ENCODE measurements at regions not wholly inside any gene's neighbourhood (a gene's known extent, or its start where the extent isn't known, plus 50 kb on each side); places are given as distances from the start of the nearest gene placed in this dataset.

DNA sequence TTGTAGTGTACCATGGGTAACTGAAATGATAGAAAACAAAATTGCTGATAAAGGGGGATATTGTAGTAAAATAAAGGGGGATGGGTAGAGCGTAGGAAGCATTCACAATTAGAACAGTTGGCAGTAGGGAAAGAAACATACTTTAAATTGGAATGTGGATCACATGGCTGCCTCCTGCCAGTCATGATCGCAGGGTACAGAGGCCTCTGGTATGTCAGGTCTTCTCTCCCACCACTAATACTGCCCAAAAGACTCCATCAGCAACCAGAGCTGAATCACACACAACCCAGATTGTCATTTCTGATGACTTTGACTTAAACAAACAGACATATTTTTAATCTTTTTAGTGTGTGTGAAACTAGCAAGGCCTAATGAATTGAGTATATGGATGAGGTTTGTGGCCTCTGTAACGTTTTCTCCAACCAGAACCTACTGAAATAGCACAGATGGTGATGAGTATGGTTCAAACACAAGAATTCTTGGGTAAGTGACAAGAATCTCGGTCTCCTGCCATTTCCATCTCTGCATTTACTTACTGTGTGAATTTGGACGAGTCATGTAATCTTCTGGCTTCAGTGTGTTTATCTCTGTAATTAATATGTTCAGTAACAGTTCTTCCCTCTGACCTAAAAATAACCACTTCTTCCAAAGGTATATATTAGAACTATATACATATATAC is 112.6 kb downstream of the USP22 start:
- TF ChIP-seq, protein P1, sequence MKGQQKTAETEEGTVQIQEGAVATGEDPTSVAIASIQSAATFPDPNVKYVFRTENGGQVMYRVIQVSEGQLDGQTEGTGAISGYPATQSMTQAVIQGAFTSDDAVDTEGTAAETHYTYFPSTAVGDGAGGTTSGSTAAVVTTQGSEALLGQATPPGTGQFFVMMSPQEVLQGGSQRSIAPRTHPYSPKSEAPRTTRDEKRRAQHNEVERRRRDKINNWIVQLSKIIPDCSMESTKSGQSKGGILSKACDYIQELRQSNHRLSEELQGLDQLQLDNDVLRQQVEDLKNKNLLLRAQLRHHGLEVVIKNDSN (IDR thresholded peaks at IDR 0.05): no peak
- TF ChIP-seq, protein P2, sequence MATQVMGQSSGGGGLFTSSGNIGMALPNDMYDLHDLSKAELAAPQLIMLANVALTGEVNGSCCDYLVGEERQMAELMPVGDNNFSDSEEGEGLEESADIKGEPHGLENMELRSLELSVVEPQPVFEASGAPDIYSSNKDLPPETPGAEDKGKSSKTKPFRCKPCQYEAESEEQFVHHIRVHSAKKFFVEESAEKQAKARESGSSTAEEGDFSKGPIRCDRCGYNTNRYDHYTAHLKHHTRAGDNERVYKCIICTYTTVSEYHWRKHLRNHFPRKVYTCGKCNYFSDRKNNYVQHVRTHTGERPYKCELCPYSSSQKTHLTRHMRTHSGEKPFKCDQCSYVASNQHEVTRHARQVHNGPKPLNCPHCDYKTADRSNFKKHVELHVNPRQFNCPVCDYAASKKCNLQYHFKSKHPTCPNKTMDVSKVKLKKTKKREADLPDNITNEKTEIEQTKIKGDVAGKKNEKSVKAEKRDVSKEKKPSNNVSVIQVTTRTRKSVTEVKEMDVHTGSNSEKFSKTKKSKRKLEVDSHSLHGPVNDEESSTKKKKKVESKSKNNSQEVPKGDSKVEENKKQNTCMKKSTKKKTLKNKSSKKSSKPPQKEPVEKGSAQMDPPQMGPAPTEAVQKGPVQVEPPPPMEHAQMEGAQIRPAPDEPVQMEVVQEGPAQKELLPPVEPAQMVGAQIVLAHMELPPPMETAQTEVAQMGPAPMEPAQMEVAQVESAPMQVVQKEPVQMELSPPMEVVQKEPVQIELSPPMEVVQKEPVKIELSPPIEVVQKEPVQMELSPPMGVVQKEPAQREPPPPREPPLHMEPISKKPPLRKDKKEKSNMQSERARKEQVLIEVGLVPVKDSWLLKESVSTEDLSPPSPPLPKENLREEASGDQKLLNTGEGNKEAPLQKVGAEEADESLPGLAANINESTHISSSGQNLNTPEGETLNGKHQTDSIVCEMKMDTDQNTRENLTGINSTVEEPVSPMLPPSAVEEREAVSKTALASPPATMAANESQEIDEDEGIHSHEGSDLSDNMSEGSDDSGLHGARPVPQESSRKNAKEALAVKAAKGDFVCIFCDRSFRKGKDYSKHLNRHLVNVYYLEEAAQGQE (IDR thresholded peaks at IDR 0.05; ENCODE audit: low read depth): no peak

DNA sequence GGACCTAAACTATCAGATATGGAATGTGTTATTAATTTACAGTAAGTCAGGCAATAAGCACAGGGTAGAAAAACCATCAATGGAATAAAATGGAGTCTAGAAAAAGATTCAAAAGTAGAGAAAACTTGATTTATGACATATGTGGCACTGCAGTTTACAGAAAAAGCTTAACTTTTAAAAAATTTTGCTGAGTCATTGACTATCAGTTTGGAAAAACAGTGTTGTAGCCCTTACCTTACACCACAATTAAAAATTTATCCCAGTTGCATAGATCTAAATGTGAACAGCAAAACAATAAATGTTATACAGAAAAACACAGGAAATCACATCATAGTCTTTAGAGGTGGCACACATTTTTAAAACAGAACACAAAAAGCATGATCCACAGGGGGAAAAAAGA is 108.5 kb downstream of the USP22 start:
- TF ChIP-seq CEBPB (IDR thresholded peaks at IDR 0.05) (no peak), RAD21 (IDR thresholded peaks at IDR 0.05; ENCODE audit: low read depth) (no peak), TCF12 (IDR thresholded peaks at IDR 0.05; ENCODE audit: low read depth) (no peak), ZBTB7A (IDR thresholded peaks at IDR 0.05; ENCODE audit: low read depth) (no peak), TEAD4 (IDR thresholded peaks at IDR 0.05) (no peak), EP300 (IDR thresholded peaks at IDR 0.05; ENCODE audit: borderline replicate concordance) (no peak), YY1 (IDR thresholded peaks at IDR 0.05; ENCODE audit: low read depth) (no peak), FOXM1 (IDR thresholded peaks at IDR 0.05; ENCODE audit: borderline replicate concordance, low read depth) (no peak), EGR1 (IDR thresholded peaks at IDR 0.05) (no peak), NFIC (IDR thresholded peaks at IDR 0.05) (no peak), TAF1 (IDR thresholded peaks at IDR 0.05; ENCODE audit: low read depth) (no peak), CREB1 (IDR thresholded peaks at IDR 0.05; ENCODE audit: low read depth) (no peak)
- TF ChIP-seq, protein P2 (IDR thresholded peaks at IDR 0.05; ENCODE audit: low read depth): no peak
- TF ChIP-seq, protein P1 (IDR thresholded peaks at IDR 0.05): no peak
- TF ChIP-seq, protein P3, sequence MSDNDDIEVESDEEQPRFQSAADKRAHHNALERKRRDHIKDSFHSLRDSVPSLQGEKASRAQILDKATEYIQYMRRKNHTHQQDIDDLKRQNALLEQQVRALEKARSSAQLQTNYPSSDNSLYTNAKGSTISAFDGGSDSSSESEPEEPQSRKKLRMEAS (IDR thresholded peaks at IDR 0.05): no peak

DNA sequence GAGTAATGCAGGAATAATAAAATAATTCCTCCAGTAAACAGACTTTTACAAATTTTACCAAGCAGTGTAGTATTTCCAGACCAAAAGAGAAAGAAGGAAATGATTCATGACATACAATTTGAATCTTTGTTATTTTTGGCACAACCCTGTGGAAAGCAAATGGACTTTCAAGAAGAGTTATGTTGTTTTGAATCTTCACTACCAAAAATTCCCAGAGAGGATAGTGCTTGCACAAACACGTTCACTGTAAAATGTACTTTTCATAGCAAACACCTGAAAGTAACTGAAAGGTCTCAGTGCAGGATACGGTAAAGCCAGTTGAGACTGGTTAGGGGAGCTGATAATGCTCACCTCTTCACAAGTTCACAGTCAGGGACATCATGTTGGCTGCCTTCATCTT is 107.1 kb downstream of the USP22 start:
- TF ChIP-seq TCF12 (IDR thresholded peaks at IDR 0.05; ENCODE audit: low read depth) (no peak), TAF1 (IDR thresholded peaks at IDR 0.05; ENCODE audit: low read depth) (no peak), CREB1 (IDR thresholded peaks at IDR 0.05; ENCODE audit: low read depth) (no peak), FOXM1 (IDR thresholded peaks at IDR 0.05; ENCODE audit: borderline replicate concordance, low read depth) (no peak), EP300 (IDR thresholded peaks at IDR 0.05; ENCODE audit: borderline replicate concordance) (no peak), RAD21 (IDR thresholded peaks at IDR 0.05; ENCODE audit: low read depth) (no peak), TEAD4 (IDR thresholded peaks at IDR 0.05) (no peak), NFIC (IDR thresholded peaks at IDR 0.05) (no peak)

DNA sequence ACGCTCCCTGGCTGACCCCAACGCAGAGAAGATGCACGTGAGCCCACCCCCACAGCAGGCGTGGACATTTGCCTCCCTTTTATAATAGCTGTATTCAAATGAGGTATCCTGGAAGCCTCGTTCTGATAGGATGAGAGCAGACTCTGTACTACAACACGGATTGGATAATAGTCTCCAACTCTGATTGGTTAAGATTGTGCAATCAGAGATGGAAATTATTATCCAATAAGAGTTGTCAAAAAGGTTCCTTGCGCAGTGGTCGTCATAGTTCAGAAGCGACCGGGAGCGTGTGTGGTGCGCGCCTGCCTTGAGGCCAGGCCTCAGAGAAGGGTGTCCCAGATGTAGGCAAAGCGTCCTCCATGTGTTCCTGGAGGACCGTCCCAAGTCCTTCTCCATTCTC is 104.6 kb downstream of the USP22 start:
- TF ChIP-seq ZBTB7A (IDR thresholded peaks at IDR 0.05; ENCODE audit: low read depth): no peak
- no peak for TF ChIP-seq EP300 (IDR thresholded peaks at IDR 0.05; ENCODE audit: borderline replicate concordance)
- no peak for TF ChIP-seq NFIC (IDR thresholded peaks at IDR 0.05)
- TF ChIP-seq, protein P2 (IDR thresholded peaks at IDR 0.05; ENCODE audit: low read depth): no peak

DNA sequence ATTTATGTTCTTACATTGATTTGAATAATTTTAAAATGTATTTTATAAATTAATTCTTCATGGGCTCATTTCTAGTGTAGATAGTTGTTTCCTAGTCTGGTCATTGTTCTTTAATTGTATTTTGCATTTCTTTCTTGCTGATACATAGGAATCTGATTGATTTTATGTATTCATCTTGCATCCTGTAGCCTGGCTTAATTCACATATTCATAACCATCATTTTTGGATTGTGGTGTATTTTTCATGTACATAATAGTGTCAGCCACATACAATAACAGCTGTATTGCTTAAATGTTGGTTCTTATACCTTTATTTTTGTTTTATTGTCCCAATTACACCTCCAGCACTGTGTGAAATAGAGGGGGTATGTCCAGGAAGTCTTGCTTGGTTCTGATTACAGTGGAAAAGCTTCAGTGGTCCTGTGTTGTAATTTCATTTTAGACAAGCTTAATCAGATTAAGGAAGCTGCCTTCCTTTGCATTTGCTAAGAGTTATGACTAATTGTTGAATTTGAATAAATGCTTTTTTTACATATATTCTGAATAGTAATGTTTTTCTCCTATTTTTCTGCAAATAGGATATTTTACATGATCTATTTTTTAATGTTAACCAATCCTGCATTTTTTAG is 103.7 kb downstream of the USP22 start:
- TF ChIP-seq CEBPB (IDR thresholded peaks at IDR 0.05) (no peak), TAF1 (IDR thresholded peaks at IDR 0.05; ENCODE audit: low read depth) (no peak), RAD21 (IDR thresholded peaks at IDR 0.05; ENCODE audit: low read depth) (no peak), FOXM1 (IDR thresholded peaks at IDR 0.05; ENCODE audit: borderline replicate concordance, low read depth) (no peak), NFIC (IDR thresholded peaks at IDR 0.05) (no peak)
